NCI-H1930 (cell line): ENCODE measurements at regions not wholly inside any gene's neighbourhood (a gene's known extent, or its start where the extent isn't known, plus 50 kb on each side); places are given as distances from the start of the nearest gene placed in this dataset.
"Not testable (repeated sequence)": the region's sequence is repeated elsewhere in the genome, so short reads cannot be mapped to it uniquely, and the experiment has no call there.

Experiments
- DNase-seq, 2 experiments: peaks; one replicate each; lab custom pipeline; 2025; lab: John Stamatoyannopoulos, UW

DNA sequence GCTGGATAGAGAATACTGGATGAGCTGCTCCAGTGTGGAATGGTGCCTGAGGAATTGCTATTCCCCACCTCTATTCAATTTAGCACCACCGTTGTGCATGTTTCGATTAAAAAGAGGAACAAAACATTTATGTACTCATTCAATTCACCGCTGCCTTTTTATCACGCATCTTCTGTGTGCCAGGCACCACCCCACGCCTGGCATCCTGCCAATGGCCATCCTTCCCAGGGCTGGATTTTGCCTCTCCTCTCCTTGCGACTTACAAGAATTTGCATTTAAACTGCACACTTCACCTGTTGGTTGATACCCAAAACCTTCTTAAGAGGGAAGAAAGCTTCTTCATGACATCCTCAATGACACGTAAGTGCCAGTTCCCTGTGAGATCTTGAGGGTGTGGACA, 110.2 kb upstream of the DPP6 start:
- no peak for DNase-seq

DNA sequence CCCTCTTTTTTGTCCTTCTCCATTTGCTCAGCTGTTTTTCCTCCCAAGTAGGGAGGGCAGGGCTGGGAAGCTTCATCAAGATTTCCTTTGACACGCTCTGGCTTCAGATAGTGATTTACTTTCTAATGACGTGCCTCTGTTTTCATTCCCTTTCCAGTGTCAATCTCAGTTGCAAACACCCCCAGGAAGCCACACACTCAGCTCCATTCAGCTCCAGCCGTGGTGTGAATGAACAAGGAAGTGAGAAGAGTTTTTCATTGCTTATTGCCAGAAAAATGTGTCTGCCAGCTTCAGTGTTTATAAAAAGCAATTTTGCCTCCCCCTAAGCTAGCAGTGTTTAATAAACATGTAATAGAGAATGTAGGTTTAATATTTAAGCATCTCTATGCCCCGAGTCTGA, 108.7 kb upstream of the DPP6 start:
- no peak for DNase-seq

DNA sequence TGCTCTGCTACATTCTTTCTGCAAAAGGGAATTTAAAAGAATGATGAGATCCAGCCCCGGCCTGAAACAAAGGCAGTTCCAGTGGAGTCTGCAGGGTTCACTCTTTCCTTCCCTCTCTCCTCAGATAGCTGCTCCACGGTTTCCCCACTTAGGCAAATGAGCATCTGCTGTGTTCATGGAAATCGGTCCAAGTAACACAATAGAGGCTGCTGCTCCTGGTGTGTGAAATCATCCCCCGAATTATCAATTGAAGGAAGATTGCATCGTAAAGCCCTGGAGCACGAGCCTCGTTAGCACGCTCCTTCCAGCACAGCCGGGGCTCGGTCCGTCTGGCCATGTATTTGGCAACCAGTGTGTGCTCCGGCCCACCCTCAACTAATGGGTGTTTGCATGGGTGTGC, 108.3 kb upstream of the DPP6 start:
- DNase-seq: no peak

DNA sequence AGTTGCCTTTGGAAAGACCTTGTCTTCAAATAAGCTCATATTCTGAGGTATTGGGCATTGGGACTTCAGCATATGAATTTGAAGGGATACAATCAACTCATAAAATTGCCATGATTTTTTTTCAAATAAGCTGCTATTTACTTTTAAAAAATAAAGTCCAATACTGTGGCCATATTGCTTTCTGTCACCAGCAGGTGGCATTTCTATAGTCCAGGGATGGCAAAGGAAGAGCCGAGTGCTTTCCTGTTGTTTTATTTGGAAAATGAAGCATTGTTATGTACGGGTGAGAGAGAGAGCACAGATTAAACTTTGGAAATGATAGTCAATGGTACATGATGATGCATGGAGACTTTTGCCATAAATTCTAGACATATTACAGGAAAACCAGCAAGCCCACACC, 104.1 kb upstream of the DPP6 start:
- no peak for DNase-seq

DNA sequence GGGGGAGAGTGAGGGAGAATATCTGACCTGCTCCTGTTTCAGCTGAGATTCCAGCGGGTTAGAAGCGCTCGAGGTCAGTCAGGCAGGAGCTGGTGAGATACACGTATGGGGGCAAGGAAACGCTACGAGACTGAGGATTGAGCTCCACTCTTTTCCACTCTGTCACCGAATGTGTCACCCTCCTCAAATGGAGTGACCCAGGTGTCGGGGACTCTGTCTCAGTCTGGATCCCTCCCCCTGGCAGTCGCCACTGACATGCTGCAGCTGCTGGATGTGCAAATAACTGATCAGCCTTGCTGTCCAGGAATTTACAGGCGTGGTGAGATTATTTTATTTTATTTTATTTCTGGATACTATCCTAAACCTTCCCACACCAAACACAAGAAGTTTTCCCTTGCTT, 100.9 kb upstream of the DPP6 start:
- no peak for DNase-seq

DNA sequence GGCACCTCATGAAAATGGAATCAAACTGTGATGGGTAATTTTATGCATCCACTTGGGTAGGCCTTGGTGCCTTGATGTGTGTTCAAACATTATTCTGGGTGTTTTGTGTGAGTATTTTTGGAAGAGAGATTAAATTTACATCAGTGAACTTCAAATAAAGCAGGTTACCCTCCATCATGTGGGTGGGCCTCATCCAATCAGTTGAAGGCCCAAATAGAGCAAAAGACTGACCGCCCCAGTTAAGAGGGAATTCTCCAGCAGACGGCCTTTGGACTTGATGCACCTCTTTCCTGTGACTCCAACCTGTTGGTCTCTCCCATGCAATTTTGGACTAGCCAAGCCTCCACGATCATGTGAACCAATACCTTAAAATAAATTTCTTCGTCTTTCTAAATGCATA, 97.7 kb upstream of the DPP6 start:
- no peak for DNase-seq

DNA sequence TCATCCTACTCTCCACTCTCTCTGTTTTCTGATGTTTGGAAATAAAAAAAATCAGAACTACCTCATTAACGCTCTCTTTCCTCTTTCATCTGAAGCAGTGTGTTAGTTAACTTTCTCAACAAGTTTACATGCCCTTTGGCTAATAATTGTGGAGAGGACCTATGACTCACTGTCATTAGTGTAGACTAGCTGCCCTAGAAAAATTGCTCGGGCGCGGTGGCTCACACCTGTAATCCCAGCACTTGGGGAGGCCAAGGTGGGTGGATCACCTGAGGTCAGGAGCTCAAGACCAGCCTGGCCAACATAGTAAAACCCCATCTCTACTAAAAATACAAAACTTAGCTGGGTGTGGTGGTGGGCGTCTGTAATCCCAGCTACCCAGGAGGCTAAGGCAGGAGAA, 94.5 kb upstream of the DPP6 start:
- not testable (repeated sequence) for DNase-seq

DNA sequence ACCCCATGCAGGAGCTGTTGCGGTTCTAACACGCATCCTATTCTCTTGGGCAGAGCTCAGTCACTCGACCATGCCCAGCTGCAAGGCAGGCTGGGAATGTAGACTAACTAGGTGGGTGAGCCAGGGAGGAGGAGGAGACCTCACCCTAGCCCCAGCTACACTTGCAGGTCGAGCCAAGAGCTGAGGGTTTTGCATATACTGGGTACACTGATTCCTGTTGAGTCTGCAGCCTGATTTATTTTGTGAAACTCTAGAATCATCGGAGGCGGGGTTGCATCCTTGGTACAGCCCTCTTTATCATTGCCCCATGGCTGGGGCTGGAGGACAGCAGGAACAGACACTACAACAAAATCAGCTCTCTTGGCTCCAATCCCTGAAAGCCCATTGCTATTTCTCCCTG, 93.8 kb upstream of the DPP6 start:
- DNase-seq: not testable (repeated sequence)

DNA sequence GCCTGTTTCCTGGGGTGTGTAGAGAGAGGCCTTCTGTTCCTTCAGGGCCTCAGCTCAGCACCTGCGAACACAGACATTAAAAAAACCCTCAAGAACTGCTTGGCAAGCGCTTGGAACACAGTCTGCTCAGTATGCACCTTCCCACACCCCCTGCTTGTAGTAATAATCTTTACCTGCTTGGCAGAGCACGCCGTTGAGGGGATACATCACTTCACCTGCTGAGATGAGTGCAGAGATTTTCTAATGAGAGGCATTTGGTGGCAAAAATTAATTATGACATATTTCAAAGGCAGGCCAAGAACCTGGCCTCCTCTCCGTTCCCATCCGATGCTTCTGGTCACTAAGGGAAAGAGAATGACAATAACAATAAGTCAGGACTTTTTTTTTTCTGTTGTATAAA, 93.4 kb upstream of the DPP6 start:
- DNase-seq: not testable (repeated sequence)

DNA sequence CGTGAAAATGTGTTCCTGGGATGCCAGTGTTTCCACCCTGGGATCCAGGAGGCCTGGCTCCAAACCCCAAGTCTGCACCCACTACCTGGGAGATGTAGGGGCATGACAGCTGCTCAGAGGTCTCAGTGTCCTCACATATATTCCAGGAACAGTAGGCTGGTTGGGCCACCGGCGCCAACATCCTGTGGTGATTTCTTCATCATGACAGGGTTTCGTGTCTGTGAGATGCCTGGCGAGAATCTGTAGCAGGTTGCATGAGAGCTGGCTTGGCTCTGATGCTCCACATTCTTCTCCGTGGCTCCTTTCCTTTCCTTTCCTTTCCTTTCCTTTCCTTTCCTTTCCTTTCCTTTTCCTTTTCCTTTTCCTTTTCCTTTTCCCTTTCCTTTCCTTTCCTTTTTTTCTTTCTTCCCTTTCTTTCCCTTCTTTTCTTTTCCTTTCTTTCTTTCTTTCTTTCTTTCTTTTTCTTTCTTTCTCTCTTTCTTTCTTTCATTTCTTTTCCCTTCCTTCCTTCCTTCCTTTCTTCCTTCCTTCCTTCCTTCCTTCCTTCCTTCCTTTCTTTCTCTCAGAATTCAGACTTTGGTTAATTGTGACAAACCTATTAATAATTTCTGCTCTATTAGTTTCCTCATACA, 87.6 kb upstream of the DPP6 start:
- DNase-seq: not testable (repeated sequence)

DNA sequence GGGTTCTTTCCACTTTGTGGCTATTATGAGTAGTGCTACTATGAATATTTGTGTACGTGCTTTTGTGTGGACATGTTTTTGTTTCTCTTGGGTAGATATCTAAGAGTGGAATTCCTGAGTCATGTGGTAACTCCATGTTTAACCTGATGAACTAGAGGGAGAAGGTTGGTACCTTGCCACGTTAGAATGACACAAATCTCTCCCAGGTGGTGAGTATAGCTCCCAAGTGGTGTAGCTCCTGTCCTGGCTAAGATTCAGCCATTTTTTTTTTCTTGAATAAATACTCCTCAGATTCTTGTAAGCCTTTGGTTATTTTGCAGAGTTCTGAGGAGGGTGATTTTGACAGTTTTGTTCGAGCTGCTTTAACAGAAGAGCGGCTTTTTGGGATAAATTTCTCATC, 83.2 kb upstream of the DPP6 start:
- not testable (repeated sequence) for DNase-seq

DNA sequence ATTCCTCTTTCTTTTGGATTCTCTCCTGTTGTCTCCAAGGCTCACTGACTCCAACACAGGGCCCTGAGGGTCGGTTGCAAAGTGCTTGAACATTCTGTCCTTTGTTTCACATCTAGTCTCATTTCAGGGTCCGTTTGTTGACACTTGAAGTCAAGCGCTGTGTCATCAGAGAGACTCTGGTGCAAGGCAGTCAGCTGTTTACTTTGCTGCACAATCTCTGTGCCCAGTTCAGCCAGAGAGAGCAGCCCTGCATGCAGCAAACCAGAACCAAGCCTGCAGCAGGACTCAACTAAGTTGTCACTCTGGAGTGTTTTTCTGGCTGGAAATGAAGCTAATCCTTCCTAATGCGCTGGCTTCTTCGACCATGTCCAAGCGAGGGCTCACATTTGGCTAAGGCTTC, 77.6 kb upstream of the DPP6 start:
- DNase-seq: not testable (repeated sequence)

DNA sequence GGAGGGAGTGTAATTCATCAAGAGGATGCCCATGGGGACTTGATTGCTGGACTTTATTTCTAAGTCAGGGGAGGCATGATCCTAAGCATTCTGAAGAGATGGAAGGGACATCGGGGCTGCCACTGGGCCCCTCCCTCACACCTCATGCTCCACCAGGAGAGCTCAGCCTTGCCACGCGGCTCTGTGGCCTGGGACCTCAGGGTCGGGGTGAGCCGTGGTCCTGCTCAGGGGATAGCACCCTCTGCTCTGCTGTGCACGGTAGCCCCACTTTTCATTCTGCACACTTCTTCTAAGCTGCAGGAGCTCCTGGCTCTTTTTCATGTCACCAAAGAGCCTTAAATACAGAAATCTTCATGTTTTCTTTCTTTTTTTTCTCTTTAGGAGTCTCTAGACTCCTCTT, 75.5 kb upstream of the DPP6 start:
- DNase-seq: not testable (repeated sequence)

DNA sequence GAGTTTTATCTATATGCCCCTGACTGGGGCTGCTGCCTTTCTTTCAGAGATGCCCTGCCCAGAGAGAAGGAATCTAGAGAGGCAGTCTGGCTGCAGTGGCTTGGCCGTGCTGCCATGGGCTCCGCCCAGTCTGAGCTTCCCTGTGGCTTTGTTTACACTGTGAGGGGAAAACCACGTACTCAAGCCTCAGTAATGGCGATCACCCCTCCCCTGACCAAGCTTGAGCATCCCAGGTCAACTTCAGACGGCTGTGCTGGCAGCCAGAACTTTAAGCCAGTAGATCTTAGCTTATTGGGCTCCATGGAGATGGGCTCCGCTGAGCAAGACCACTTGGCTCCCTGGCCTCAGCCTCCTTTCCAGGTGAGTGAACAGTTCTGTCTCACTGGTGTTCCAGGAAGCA, 69.0 kb upstream of the DPP6 start:
- not testable (repeated sequence) for DNase-seq

DNA sequence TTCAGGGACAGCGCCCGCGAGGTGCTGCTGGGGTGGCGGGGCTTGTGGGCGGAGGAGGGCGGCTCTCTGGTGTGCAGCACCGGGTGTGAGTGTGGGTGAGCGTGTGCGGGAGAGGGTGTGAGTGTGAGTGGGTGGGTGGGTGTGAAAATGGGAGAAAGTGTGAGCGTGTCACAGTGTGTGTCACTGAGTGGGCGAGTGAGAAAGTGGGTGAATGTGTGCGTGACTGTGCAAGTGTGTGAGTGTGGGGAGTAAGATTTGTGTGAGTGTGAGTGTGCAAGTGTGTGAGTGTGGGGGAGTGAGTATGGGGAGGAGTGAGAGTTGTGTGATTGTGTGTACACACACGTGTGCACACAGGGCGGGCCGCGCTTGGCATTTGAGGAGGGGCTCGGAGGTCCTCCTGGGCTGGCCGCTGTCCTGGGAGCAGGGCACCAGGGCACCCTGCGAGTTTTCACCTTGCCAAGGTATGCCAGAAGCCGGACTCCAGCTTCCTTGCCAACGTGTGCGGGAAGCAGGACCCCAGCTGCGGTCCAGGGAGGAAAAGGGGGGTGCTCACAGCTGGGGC, 63.1 kb upstream of the DPP6 start:
- not testable (repeated sequence) for DNase-seq

DNA sequence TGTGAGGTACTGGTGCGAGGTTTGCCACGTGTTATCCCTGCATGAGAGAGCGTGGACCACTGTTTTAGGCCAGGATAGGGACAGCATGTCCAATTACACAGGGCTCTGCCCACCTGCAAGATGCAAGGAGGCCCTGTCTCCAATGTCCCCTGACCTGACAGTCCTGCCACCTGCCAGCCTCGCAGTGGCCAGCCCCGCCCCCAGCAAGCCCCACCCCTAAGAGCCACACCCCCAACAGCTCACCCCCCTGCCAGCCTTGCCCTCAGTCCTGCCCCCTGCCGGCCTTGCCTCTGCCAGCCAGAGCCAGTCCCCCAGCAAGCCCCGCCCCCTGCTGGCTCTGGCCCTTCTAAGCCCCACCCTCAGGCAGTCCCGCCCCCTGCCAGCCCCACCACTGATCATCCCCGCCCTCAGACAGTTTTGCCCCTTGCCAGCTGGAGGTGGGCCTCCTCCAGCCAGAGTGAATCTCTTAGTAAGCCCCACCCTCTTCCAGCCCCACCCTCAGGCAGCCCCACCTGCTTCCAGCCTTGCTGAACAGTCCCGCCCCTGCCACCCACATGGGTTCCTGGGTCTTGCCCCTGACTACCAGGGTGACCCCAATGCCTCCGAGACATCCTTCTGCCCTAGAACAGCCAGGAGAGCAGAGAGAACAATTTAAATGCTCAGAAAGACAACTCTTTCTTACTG, 62.3 kb upstream of the DPP6 start:
- not testable (repeated sequence) for DNase-seq

DNA sequence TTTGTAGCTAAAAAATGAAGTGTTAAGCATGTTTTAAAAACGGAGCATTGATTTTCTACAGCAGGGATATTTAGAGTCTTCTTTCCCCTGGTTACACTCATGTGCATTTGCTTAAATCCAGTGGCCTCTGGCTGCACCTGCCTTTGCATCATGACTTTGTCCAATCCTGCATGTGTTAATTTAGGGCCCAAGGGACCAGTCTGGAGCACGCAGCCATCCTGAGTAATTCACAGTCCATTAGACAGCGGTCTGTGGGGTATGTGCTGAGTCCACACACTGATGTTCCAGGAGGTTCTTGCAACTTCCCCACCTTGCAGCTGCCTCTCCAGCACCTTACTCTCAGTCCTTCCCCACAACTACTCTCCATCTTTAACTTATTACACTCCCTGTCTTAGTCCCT, 60.7 kb upstream of the DPP6 start:
- peak in 1 of 2 experiments; percentile 35 for DNase-seq

DNA sequence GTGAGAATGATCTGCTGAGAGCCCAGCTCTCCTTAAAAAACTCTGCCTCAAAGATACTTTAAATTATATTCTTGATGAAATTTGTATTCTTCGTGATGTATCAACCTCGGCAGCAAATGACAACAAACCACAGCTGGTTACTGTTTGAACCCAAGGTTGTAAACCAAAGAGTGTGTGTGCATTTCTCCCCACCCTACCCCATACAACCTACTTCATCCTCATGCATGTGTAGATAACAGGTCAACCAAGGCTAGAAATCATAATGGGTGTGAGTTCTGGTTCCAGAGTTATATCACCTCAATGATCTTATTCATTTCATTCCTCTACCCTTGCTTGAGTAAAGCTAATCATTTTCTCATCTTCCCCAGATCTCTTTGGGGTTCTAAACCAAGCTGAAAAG, 58.8 kb upstream of the DPP6 start:
- DNase-seq: not testable (repeated sequence)

DNA sequence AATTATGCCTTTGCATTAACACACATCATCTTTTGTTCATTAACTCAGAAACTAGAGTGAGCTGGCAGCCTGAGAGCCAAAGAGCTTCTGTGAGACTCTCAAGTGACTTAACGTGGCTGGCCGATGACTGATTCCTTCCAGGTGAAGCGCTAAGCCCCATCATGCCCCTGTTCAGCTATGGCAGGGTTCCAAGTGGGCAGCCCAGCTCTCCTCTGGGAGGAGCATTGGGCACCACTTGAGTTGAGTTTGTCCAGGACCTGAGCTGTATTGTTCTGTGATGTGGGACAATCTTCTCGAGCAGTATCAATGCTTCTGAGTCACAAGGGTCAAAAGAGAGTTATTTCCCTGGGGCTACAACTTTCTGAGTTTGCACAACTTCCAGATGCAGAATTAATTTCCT, 53.3 kb upstream of the DPP6 start:
- DNase-seq: not testable (repeated sequence)
